ENCODE measurements at regions not wholly inside any gene's neighbourhood (a gene's known extent, or its start where the extent isn't known, plus 50 kb on each side); places are given as distances from the start of the nearest gene placed in this dataset.

DNA sequence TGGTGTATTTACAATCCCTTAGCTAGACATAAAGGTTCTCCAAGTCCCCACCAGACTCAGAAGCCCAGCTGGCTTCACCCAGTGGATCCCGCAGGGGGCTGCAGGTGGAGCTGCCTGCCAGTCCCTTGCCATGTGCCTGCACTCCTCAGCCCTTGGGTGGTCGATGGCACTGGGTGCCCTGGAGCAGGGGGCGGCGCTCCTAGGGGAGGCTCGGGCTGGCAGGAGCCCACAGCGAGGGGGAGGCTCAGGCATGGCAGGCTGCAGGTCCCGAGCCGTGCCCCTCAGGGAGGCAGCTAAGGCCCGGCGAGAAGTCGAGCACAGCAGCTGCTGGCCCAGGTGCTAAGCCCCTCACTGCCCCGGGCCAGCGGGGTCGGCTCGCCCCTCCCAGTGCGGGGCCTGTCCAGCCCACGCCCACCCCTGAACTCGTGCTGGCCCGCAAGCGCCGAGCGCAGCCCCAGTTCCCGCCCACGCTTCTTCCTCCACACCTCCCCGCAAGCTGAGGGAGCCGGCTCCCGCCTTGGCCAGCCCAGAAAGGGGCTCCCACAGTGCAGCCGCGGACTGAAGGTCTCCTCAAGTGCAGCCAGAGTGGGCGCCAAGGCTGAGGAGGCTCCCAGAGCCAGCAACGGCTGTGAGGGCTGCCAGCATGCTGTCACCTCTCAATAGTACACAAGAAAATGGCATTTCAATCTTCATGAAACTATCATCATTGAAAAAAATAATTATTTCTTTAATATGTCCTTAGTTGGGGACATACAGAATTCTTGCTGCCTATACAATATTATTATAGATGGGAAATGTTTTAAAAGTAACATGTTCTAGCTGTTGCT lies 189.1 kb downstream of the SLC7A11 start:
- TF ChIP-seq TAF1 (IDR thresholded peaks at IDR 0.05; ENCODE audit: low read depth, low read length) (no peak), POLR2AphosphoS5 (IDR thresholded peaks at IDR 0.05; ENCODE audit: low read depth, low read length) (no peak), POLR2A (IDR thresholded peaks at IDR 0.05; ENCODE audit: low read depth, low read length) (no peak)

Data from GM12891 (cell line).